CD4-positive, alpha-beta memory T cell (primary cell): ENCODE measurements at regions not wholly inside any gene's neighbourhood (a gene's known extent, or its start where the extent isn't known, plus 50 kb on each side); places are given as distances from the start of the nearest gene placed in this dataset.

Experiments used
- CTCF ChIA-PET: fragments of 350-600 bp; sonication (Branson Sonifier 250); formaldehyde crosslinking; loops from one replicate; lab custom pipeline; 2021; ENCODE audit warnings: inconsistent platforms; ENCODE audit not compliant: partially characterized antibody; lab: Charles Lee
- POLR2A ChIA-PET: fragments of 350-600 bp; sonication (Branson Sonifier 250); formaldehyde crosslinking; loops from one replicate; lab custom pipeline; 2021; ENCODE audit not compliant: partially characterized antibody; lab: Charles Lee
- DNase-seq, 5 donors: peaks; one replicate each; pipeline versions ENCODE4 v3.0.0 to v3.0.0-alpha.2; 2020 to 2022; ENCODE audit warnings: mixed read lengths in 1 of 5
- H3K27ac ChIP-seq: one replicate; pipeline ENCODE4 v1.7.0; 2013; ENCODE audit warnings: low read depth, low read length
- H3K27me3 ChIP-seq: 2 replicates; pipeline ENCODE4 v1.7.0; 2013; ENCODE audit warnings: mild to moderate bottlenecking, low read length, moderate library complexity; ENCODE audit not compliant: insufficient read depth
- H3K36me3 ChIP-seq: 2 replicates; pipeline ENCODE4 v1.7.0; 2013; ENCODE audit warnings: mild to moderate bottlenecking, low read length, moderate library complexity; ENCODE audit not compliant: insufficient read depth
- H3K4me1 ChIP-seq: 2 replicates; pipeline ENCODE4 v1.7.0; 2013; ENCODE audit warnings: mild to moderate bottlenecking, low read length, moderate library complexity; ENCODE audit not compliant: insufficient read depth
- H3K4me3 ChIP-seq, 2 donors: one replicate each; pipeline ENCODE4 v1.7.0; 2013; ENCODE audit warnings: low read length in 2 of 2, mild to moderate bottlenecking in 1 of 2
- H3K9me3 ChIP-seq, 2 donors: one replicate each; pipeline ENCODE4 v1.7.0; 2013; ENCODE audit warnings: low read length in 2 of 2, control low read depth in 1 of 2; ENCODE audit not compliant: control insufficient read depth in 1 of 2
- H3K27ac Mint-ChIP-seq, 7 donors: one replicate each; pipeline ENCODE4 v1.8.0; 2020 to 2021; ENCODE audit warnings: mixed read lengths in 7 of 7, mild to moderate bottlenecking in 6 of 7, inconsistent platforms in 3 of 7, moderate library complexity in 3 of 7
- H3K27me3 Mint-ChIP-seq, 2 donors: one replicate each; pipeline ENCODE4 v1.8.0; 2020 to 2021; ENCODE audit warnings: mixed read lengths in 2 of 2
- H3K36me3 Mint-ChIP-seq, 2 donors: one replicate each; pipeline ENCODE4 v1.8.0; 2020 to 2021; ENCODE audit warnings: mixed read lengths in 2 of 2, inconsistent platforms in 1 of 2, mild to moderate bottlenecking in 1 of 2
- H3K4me1 Mint-ChIP-seq, 4 donors: one replicate each; pipeline ENCODE4 v1.8.0; 2020 to 2021; ENCODE audit warnings: mixed read lengths in 4 of 4, mild to moderate bottlenecking in 1 of 4
- H3K4me3 Mint-ChIP-seq, 8 donors: one replicate each; pipeline ENCODE4 v1.8.0; 2020 to 2021; ENCODE audit warnings: mixed read lengths in 8 of 8, mild to moderate bottlenecking in 7 of 8, moderate library complexity in 6 of 8, inconsistent platforms in 3 of 8
- H3K9me3 Mint-ChIP-seq, 8 donors: one replicate each; pipeline ENCODE4 v1.8.0; 2020 to 2021; ENCODE audit warnings: mixed read lengths in 8 of 8, mild to moderate bottlenecking in 5 of 8, inconsistent platforms in 3 of 8, moderate library complexity in 1 of 8
- intact Hi-C: fragments of 100-400 bp; cut with micrococcal nuclease; formaldehyde crosslinking; loops from one replicate; pipeline ENCODE4 v1.15.1; 2023

GRCh38 chr18:78031589-78031988, 781.9 kb downstream of the GALR1 start:
- no peak for DNase-seq
- Histone ChIP-seq H3K27ac (no peak overlapping the region), H3K4me3 (no peak overlapping the region), H3K36me3 (no peaks in the 10 kb centered on the region), H3K9me3 (no peaks in the 10 kb centered on the region), H3K4me1 (no peaks in the 10 kb centered on the region), H3K27me3 (no peaks in the 10 kb centered on the region)
- H3K4me3 Mint-ChIP-seq, result no peak overlapping the region
- no peaks in the 10 kb centered on the region for H3K27me3 Mint-ChIP-seq
- ChIA-PET POLR2A (no interaction called here), CTCF (no interaction called here)
- intact Hi-C loops, result no loop called here
- no peaks in the 10 kb centered on the region for H3K4me1 Mint-ChIP-seq
- no peak overlapping the region for H3K27ac Mint-ChIP-seq
- H3K36me3 Mint-ChIP-seq, result no peaks in the 10 kb centered on the region
- peaks cover 0 to 3% (median 0%) of the 10 kb centered on the region in 8 donors for H3K9me3 Mint-ChIP-seq

- intact Hi-C loops, result no loop called here
- H3K4me1 Mint-ChIP-seq, result no peaks in the 10 kb centered on the region
- no peaks in the 10 kb centered on the region for H3K27me3 ChIP-seq
- H3K36me3 ChIP-seq, result no peaks in the 10 kb centered on the region
- no peak overlapping the region for H3K4me3 ChIP-seq
- H3K9me3 ChIP-seq, result no peaks in the 10 kb centered on the region
- ChIA-PET CTCF (no interaction called here), POLR2A (no interaction called here)
- H3K27ac Mint-ChIP-seq, result no peak overlapping the region
- peaks cover 0 to 3% (median 0%) of the 10 kb centered on the region in 8 donors for H3K9me3 Mint-ChIP-seq
- no peak overlapping the region for H3K4me3 Mint-ChIP-seq
- no peaks in the 10 kb centered on the region for H3K36me3 Mint-ChIP-seq
- no peak overlapping the region for H3K27ac ChIP-seq
- DNase-seq, result no peak
- H3K4me1 ChIP-seq, result no peaks in the 10 kb centered on the region
- H3K27me3 Mint-ChIP-seq, result no peaks in the 10 kb centered on the region
These were observed 782.3 kb downstream of the GALR1 start for GRCh38 chr18:78031991-78032390.

- Mint-ChIP-seq H3K4me3 (no peak overlapping the region), H3K27ac (no peak overlapping the region), H3K27me3 (peaks cover 0 to 1% of the 10 kb centered on the region in 2 donors), H3K4me1 (no peaks in the 10 kb centered on the region), H3K9me3 (peaks cover 0 to 3% (median 0%) of the 10 kb centered on the region in 8 donors), H3K36me3 (no peaks in the 10 kb centered on the region)
- Histone ChIP-seq H3K9me3 (no peaks in the 10 kb centered on the region), H3K36me3 (no peaks in the 10 kb centered on the region), H3K4me1 (no peaks in the 10 kb centered on the region), H3K4me3 (no peak overlapping the region), H3K27ac (no peak overlapping the region), H3K27me3 (no peaks in the 10 kb centered on the region)
- ChIA-PET POLR2A (no interaction called here), CTCF (no interaction called here)
- DNase-seq, result no peak
- intact Hi-C loops, result no loop called here
These were observed 782.9 kb downstream of the GALR1 start for GRCh38 chr18:78032574-78032973.

GRCh38 chr18:78034755-78035154, 785.1 kb downstream of the GALR1 start:
- ChIA-PET CTCF (no interaction called here), POLR2A (no interaction called here)
- peaks cover 0 to 1% of the 10 kb centered on the region in 2 donors for H3K27me3 Mint-ChIP-seq
- H3K27ac ChIP-seq, result no peak overlapping the region
- no peak overlapping the region for H3K27ac Mint-ChIP-seq
- H3K9me3 Mint-ChIP-seq, result peaks cover 0 to 4% (median under 1%) of the 10 kb centered on the region in 8 donors
- no peak for DNase-seq
- H3K4me1 ChIP-seq, result no peaks in the 10 kb centered on the region
- intact Hi-C loops, result no loop called here
- H3K36me3 Mint-ChIP-seq, result no peaks in the 10 kb centered on the region
- no peaks in the 10 kb centered on the region for H3K27me3 ChIP-seq
- H3K36me3 ChIP-seq, result no peaks in the 10 kb centered on the region
- no peak overlapping the region for H3K4me3 Mint-ChIP-seq
- no peaks in the 10 kb centered on the region for H3K4me1 Mint-ChIP-seq
- H3K9me3 ChIP-seq, result no peaks in the 10 kb centered on the region
- H3K4me3 ChIP-seq, result no peak overlapping the region

- H3K9me3 ChIP-seq, result no peaks in the 10 kb centered on the region
- Mint-ChIP-seq H3K27me3 (peaks cover 0 to 1% of the 10 kb centered on the region in 2 donors), H3K36me3 (no peaks in the 10 kb centered on the region), H3K4me3 (no peak overlapping the region), H3K9me3 (peaks cover 2 to 25% (median 16%) of the 10 kb centered on the region in 8 donors), H3K27ac (no peak overlapping the region), H3K4me1 (no peaks in the 10 kb centered on the region)
- POLR2A ChIA-PET, result no interaction called here
- CTCF ChIA-PET, result no interaction called here
- no peaks in the 10 kb centered on the region for H3K4me1 ChIP-seq
- H3K27ac ChIP-seq, result no peak overlapping the region
- H3K36me3 ChIP-seq, result no peaks in the 10 kb centered on the region
- no peak for DNase-seq
- H3K4me3 ChIP-seq, result no peak overlapping the region
- no peaks in the 10 kb centered on the region for H3K27me3 ChIP-seq
- intact Hi-C loops, result no loop called here
These were observed 791.6 kb downstream of the GALR1 start for GRCh38 chr18:78041218-78041617.

- no peaks in the 10 kb centered on the region for H3K9me3 ChIP-seq
- ChIA-PET CTCF (no interaction called here), POLR2A (no interaction called here)
- no peak overlapping the region for H3K4me3 ChIP-seq
- no peak overlapping the region for H3K27ac Mint-ChIP-seq
- H3K27me3 Mint-ChIP-seq, result no peaks in the 10 kb centered on the region
- intact Hi-C loops, result no loop called here
- no peaks in the 10 kb centered on the region for H3K4me1 Mint-ChIP-seq
- DNase-seq, result no peak
- no peaks in the 10 kb centered on the region for H3K36me3 ChIP-seq
- H3K9me3 Mint-ChIP-seq, result peaks cover 0 to 18% (median 6%) of the 10 kb centered on the region in 8 donors
- H3K27ac ChIP-seq, result no peak overlapping the region
- H3K4me1 ChIP-seq, result no peaks in the 10 kb centered on the region
- no peaks in the 10 kb centered on the region for H3K27me3 ChIP-seq
- no peaks in the 10 kb centered on the region for H3K36me3 Mint-ChIP-seq
- H3K4me3 Mint-ChIP-seq, result no peak overlapping the region
These were observed 797.0 kb downstream of the GALR1 start for GRCh38 chr18:78046631-78047030.

GRCh38 chr18:78049281-78049680, 799.6 kb downstream of the GALR1 start:
- ChIA-PET POLR2A (no interaction called here), CTCF (no interaction called here)
- H3K27ac ChIP-seq, result no peak overlapping the region
- Mint-ChIP-seq H3K9me3 (peaks cover 0 to 6% (median 0%) of the 10 kb centered on the region in 8 donors), H3K27me3 (no peaks in the 10 kb centered on the region), H3K4me3 (no peak overlapping the region), H3K27ac (no peak overlapping the region), H3K4me1 (no peaks in the 10 kb centered on the region), H3K36me3 (no peaks in the 10 kb centered on the region)
- DNase-seq, result no peak
- no peak overlapping the region for H3K4me3 ChIP-seq
- H3K4me1 ChIP-seq, result no peaks in the 10 kb centered on the region
- no peaks in the 10 kb centered on the region for H3K9me3 ChIP-seq
- H3K27me3 ChIP-seq, result no peaks in the 10 kb centered on the region
- intact Hi-C loops, result no loop called here
- no peaks in the 10 kb centered on the region for H3K36me3 ChIP-seq

- Mint-ChIP-seq H3K9me3 (peaks cover 0 to 8% (median 0%) of the 10 kb centered on the region in 8 donors), H3K27ac (no peak overlapping the region), H3K4me3 (no peak overlapping the region), H3K4me1 (no peaks in the 10 kb centered on the region), H3K36me3 (no peaks in the 10 kb centered on the region), H3K27me3 (peaks cover 0 to 1% of the 10 kb centered on the region in 2 donors)
- Histone ChIP-seq H3K36me3 (no peaks in the 10 kb centered on the region), H3K4me1 (no peaks in the 10 kb centered on the region), H3K27me3 (no peaks in the 10 kb centered on the region), H3K27ac (no peak overlapping the region), H3K4me3 (no peak overlapping the region), H3K9me3 (no peaks in the 10 kb centered on the region)
- DNase-seq, result no peak
- ChIA-PET CTCF (interaction anchor here (0.7 kb wide), 1 partner anchor 124 kb away, joined by 3 read pairs; no protein-coding TSS in a partner anchor), POLR2A (no interaction called here)
- intact Hi-C loops, result no loop called here
These were observed 805.2 kb downstream of the GALR1 start for GRCh38 chr18:78054801-78055200.
